Spleen (tissue), 7 donors: ENCODE measurements at regions not wholly inside any gene's neighbourhood (a gene's known extent, or its start where the extent isn't known, plus 50 kb on each side); places are given as distances from the start of the nearest gene placed in this dataset.

Experiments used
- POLR2A ChIP-seq, 3 donors: fragments of 450-650 bp; IDR thresholded peaks; one replicate each; pipeline ENCODE4 v1.5.1; 2017; ENCODE audit warnings: antibody characterized with exemption in 3 of 3, mild to moderate bottlenecking in 1 of 3
- POLR2AphosphoS5 ChIP-seq, 3 donors: sonication (generic); formaldehyde crosslinking; IDR thresholded peaks; one replicate each; pipeline ENCODE4 v1.5.1; 2017; ENCODE audit warnings: antibody characterized with exemption in 3 of 3
- TF ChIP-seq, protein P1 (sequence below), 11 experiments: fragments of 200-600 bp in 7 of 11; fragments of 450-650 bp in 4 of 11; sonication (generic) in 4 of 11; IDR thresholded peaks in 8 of 11; conservative IDR thresholded peaks in 3 of 11; 1 replicate in 7 of 11; 2 replicates in 4 of 11; pipeline versions ENCODE4 v1.4.0 to v1.8.0; 2016 to 2021; ENCODE audit warnings: antibody characterized with exemption in 11 of 11, inconsistent platforms in 4 of 11, mild to moderate bottlenecking in 1 of 11
- donor health status: DM: no; HTN: no; CAD: no; lungs with moderate emphysema.
- donor health status: DM: no; HTN: no; CAD: no.
- donor health status: DM: no; HTN: no; CAD: no.

DNA sequence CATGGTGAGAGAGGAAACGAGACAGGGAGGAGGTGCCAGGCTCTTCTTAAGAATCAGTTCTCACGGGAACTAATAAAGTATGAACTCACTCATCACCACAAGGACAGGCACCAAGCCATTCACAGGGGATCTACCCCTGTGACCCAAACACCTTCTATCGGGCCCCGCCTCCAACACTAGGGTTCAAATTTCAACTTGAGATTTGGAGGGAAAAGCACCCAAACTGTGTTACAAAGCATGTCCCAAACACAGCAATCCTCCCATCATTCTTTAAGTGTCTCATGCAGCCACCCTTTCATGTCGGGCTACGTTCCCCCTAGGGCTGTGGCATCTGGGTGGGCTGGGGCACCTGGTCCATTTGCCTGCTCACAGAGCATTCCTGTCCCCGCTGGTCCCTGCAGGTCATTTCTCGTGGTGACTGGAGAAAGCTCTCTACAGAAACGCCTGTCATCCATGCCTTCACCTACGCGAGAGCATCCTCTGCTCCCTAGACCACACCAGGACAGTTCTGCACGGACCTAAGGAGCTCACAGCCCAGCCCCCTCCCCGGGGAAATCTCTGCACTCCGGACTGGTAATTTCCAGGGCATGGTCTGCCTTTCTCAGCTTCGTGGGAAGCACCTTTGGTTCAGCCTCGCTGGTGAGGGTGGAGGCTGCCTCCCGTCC lies 79.6 kb downstream of the TTLL2 start:
- TF ChIP-seq, protein P1, sequence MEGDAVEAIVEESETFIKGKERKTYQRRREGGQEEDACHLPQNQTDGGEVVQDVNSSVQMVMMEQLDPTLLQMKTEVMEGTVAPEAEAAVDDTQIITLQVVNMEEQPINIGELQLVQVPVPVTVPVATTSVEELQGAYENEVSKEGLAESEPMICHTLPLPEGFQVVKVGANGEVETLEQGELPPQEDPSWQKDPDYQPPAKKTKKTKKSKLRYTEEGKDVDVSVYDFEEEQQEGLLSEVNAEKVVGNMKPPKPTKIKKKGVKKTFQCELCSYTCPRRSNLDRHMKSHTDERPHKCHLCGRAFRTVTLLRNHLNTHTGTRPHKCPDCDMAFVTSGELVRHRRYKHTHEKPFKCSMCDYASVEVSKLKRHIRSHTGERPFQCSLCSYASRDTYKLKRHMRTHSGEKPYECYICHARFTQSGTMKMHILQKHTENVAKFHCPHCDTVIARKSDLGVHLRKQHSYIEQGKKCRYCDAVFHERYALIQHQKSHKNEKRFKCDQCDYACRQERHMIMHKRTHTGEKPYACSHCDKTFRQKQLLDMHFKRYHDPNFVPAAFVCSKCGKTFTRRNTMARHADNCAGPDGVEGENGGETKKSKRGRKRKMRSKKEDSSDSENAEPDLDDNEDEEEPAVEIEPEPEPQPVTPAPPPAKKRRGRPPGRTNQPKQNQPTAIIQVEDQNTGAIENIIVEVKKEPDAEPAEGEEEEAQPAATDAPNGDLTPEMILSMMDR (IDR thresholded peaks at IDR 0.05 in 8 of 11, conservative IDR thresholded peaks at IDR 0.05 in 3 of 11) = no peak
- TF ChIP-seq POLR2A (IDR thresholded peaks at IDR 0.05) = no peak
- no peak for TF ChIP-seq POLR2AphosphoS5 (IDR thresholded peaks at IDR 0.05)
